Body of pancreas (tissue), 4 donors: ENCODE measurements at regions not wholly inside any gene's neighbourhood (a gene's known extent, or its start where the extent isn't known, plus 50 kb on each side); places are given as distances from the start of the nearest gene placed in this dataset.

Source experiments
- ATAC-seq: fragments of 150-250 bp; one replicate; pipeline ENCODE4 v1.9.1; 2016
- DNase-seq, 4 donors: peaks; one replicate each; pipeline ENCODE4 v3.0.0-alpha.2; 2019
- H3K27ac ChIP-seq, 4 donors: fragments of 200-600 bp; sonication (generic); 1 replicate in 3 of 4; 2 replicates in 1 of 4; pipeline versions ENCODE4 v1.5.1 to v1.6.1; 2016 to 2019; ENCODE audit warnings: mild to moderate bottlenecking in 1 of 4, mixed read lengths in 1 of 4, moderate library complexity in 1 of 4
- H3K27me3 ChIP-seq, 2 donors: fragments of 200-600 bp; sonication (generic); one replicate each; pipeline ENCODE4 v1.6.0; 2016; ENCODE audit warnings: mild to moderate bottlenecking in 1 of 2
- H3K36me3 ChIP-seq, 2 donors: fragments of 200-600 bp; sonication (generic); replicated peaks in 1 of 2; 2 replicates each; pipeline ENCODE4 v1.5.1; 2016; ENCODE audit warnings: low read depth in 2 of 2; ENCODE audit not compliant: insufficient read depth in 1 of 2
- H3K4me1 ChIP-seq: fragments of 200-600 bp; sonication (generic); one replicate; pipeline ENCODE4 v1.6.0; 2016
- H3K4me3 ChIP-seq, 2 donors: fragments of 200-600 bp; sonication (generic); 1 replicate in 1 of 2; 2 replicates in 1 of 2; pipeline ENCODE4 v1.5.1; 2016 to 2019
- H3K9me3 ChIP-seq, 3 donors: fragments of 200-600 bp; sonication (generic); 1 replicate in 2 of 3; 2 replicates in 1 of 3; pipeline ENCODE4 v1.5.1; 2016
- POLR2A ChIP-seq, 3 donors: fragments of 450-650 bp; IDR thresholded peaks; one replicate each; pipeline ENCODE4 v1.6.1; 2016; ENCODE audit warnings: antibody characterized with exemption in 3 of 3, mild to moderate bottlenecking in 2 of 3
- WGBS, 2 donors: methylation state at CpG; one replicate each; pipeline ENCODE4 v1.1.5; 2017; 5-methylcytosine and 5-hydroxymethylcytosine counted together
- intact Hi-C: fragments of 100-400 bp; cut with DNase I; formaldehyde crosslinking; loops from one replicate; pipeline ENCODE4 v1.15.1; 2023
- TF ChIP-seq, protein P1 (sequence below), 7 experiments: fragments of 450-650 bp in 4 of 7; fragments of 200-600 bp in 3 of 7; sonication (generic) in 3 of 7; IDR thresholded peaks; one replicate each; pipeline ENCODE4 v1.5.1; 2016 to 2019; ENCODE audit warnings: antibody characterized with exemption in 7 of 7

DNA sequence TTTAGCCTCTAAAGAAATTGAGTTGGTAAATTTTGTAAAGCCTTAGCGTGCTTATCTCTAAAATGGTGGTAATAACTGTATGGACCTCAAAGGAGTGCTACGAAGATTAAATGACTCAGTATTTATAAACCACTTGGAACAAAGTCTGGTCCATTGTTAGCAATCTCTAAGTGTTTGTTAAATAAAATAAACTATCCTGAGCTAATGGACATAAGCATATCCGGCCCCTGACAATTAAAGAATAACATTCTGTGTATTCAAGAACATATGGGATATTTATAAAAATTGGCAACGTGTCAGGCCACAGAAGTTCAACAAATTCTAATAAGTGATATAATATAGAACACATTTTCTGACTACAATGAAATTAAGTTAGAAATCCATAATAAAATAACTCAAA is 71.0 kb downstream of the MYEOV start:
- intact Hi-C loops, result no loop called here
- Histone ChIP-seq H3K27ac (no peak overlapping the region), H3K4me3 (no peak overlapping the region), H3K9me3 (no peaks in the 10 kb centered on the region), H3K36me3 (no peaks in the 10 kb centered on the region), H3K4me1 (no peaks in the 10 kb centered on the region), H3K27me3 (no peaks in the 10 kb centered on the region)
- ATAC-seq, result no peak
- TF ChIP-seq, protein P1, sequence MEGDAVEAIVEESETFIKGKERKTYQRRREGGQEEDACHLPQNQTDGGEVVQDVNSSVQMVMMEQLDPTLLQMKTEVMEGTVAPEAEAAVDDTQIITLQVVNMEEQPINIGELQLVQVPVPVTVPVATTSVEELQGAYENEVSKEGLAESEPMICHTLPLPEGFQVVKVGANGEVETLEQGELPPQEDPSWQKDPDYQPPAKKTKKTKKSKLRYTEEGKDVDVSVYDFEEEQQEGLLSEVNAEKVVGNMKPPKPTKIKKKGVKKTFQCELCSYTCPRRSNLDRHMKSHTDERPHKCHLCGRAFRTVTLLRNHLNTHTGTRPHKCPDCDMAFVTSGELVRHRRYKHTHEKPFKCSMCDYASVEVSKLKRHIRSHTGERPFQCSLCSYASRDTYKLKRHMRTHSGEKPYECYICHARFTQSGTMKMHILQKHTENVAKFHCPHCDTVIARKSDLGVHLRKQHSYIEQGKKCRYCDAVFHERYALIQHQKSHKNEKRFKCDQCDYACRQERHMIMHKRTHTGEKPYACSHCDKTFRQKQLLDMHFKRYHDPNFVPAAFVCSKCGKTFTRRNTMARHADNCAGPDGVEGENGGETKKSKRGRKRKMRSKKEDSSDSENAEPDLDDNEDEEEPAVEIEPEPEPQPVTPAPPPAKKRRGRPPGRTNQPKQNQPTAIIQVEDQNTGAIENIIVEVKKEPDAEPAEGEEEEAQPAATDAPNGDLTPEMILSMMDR (IDR thresholded peaks at IDR 0.05), result no peak
- no peak for TF ChIP-seq POLR2A (IDR thresholded peaks at IDR 0.05)
- no peak for DNase-seq
- WGBS, 2 donors, result 71 to 74% methylated on average over 4 of the region's 4 CpGs

DNA sequence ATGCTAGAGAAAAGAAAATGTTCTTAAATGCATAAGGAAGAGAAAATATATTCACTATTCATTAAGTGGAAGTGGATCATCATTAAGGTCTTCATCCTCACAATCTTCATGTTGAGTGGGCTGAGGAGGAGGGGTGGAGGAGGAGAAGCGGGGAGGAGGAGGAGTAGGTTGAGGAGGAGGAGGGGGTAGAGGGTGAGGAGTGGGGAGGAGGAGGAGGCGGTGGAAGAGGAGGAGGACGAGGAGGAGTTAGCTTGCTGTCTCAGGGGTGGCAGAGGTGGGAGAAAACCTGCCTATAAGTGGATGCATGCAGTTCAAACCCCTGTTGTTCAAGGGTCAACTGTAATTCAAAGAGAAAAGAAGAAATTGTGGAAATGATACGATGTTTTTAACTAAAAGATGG is 71.6 kb downstream of the MYEOV start:
- no peak for ATAC-seq
- no peak for DNase-seq
- Histone ChIP-seq H3K27me3 (no peaks in the 10 kb centered on the region), H3K4me1 (no peaks in the 10 kb centered on the region), H3K27ac (no peak overlapping the region), H3K4me3 (no peak overlapping the region), H3K9me3 (no peaks in the 10 kb centered on the region), H3K36me3 (no peaks in the 10 kb centered on the region)
- 85 to 87% methylated on average over 4 of the region's 4 CpGs for WGBS, 2 donors
- TF ChIP-seq, protein P1 (IDR thresholded peaks at IDR 0.05), result no peak
- TF ChIP-seq POLR2A (IDR thresholded peaks at IDR 0.05), result no peak
- intact Hi-C loops, result no loop called here

DNA sequence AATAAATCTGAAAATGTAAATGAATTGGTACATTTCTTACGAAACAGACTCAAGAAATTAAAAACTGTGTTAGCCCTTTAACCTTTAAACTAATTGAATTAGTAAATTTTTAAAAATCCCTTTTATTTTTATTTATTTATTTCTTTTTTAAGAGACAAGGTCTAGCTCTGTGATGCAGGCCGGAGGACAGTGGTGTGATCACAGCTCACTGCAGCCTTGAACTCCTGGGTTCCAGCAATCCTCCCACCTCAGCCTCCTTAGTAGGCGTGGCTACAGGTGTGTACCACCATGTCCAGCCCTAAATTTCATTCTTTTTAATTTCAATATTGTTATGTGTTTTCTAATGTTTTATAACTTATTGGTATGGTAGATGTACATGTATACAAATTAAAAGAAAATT is 72.6 kb downstream of the MYEOV start:
- TF ChIP-seq, protein P1 (IDR thresholded peaks at IDR 0.05), result no peak
- no peak for TF ChIP-seq POLR2A (IDR thresholded peaks at IDR 0.05)
- no peak overlapping the region for H3K27ac ChIP-seq
- intact Hi-C loops, result no loop called here
- no peak for DNase-seq
- H3K27me3 ChIP-seq, result no peaks in the 10 kb centered on the region
- H3K4me1 ChIP-seq, result no peaks in the 10 kb centered on the region
- 93 to 94% methylated on average over 3 of the region's 3 CpGs for WGBS, 2 donors
- no peak overlapping the region for H3K4me3 ChIP-seq
- H3K9me3 ChIP-seq, result no peaks in the 10 kb centered on the region
- no peak for ATAC-seq
- H3K36me3 ChIP-seq, result no peaks in the 10 kb centered on the region

DNA sequence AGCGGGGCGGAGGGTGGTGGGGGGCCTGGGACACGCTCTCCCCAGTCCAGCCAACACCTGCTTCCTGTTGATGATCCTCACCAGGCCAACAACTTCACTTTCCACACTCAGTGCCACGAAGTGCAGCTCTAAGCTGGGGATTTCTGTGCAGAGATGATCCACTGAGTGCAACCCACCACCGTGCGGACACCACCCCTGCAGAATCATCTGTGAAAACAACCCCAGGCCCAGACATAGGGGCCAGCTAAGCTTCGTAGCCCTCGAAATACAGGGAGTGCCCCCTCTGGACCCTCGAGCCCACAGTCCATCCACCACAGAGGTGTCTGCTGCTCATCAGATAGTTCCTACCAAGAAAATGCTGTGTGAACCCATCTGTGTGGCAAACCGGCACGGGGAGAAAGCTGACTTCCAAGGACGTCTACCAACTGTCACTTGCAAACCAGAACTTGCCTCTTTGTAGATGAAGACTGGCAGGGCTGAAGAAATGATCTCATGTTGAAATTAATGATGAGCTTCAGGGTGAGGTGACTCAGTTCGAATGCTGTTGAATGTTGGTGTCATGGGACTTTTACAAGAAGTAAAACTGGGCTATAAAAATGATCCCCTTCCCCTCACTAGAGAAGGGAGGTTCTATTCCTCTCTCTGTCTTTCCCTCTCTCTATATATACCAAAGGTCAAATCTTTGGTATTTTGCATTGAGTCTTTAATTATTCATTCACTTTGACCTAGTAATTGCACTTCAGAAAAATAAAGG is 73.4 kb downstream of the MYEOV start:
- no peak for TF ChIP-seq POLR2A (IDR thresholded peaks at IDR 0.05)
- TF ChIP-seq, protein P1 (IDR thresholded peaks at IDR 0.05), result no peak
- Histone ChIP-seq H3K4me1 (no peaks in the 10 kb centered on the region), H3K4me3 (no peak overlapping the region), H3K36me3 (no peaks in the 10 kb centered on the region), H3K9me3 (no peaks in the 10 kb centered on the region), H3K27me3 (no peaks in the 10 kb centered on the region), H3K27ac (no peak overlapping the region)
- intact Hi-C loops, result no loop called here
- ATAC-seq (no peak), DNase-seq (no peak)
- 67 to 73% methylated on average over 13 of the region's 13 CpGs for WGBS, 2 donors
